Suprapubic skin (tissue), 4 donors: ENCODE measurements at regions not wholly inside any gene's neighbourhood (a gene's known extent, or its start where the extent isn't known, plus 50 kb on each side); places are given as distances from the start of the nearest gene placed in this dataset.

Experiments
- DNase-seq, 2 donors: peaks; one replicate each; pipeline ENCODE4 v3.0.0-alpha.2; 2019; ENCODE audit warnings: low spot score in 2 of 2
- H3K27ac ChIP-seq: fragments of 200-600 bp; sonication (generic); one replicate; pipeline ENCODE4 v1.5.1; 2019
- H3K27me3 ChIP-seq: fragments of 200-600 bp; sonication (generic); one replicate; pipeline ENCODE4 v1.5.1; 2019
- H3K36me3 ChIP-seq: fragments of 200-600 bp; sonication (generic); one replicate; pipeline ENCODE4 v1.5.1; 2019
- H3K4me1 ChIP-seq: fragments of 200-600 bp; sonication (generic); one replicate; pipeline ENCODE4 v1.5.1; 2019
- H3K4me3 ChIP-seq: fragments of 200-600 bp; sonication (generic); one replicate; pipeline ENCODE4 v1.5.1; 2019; ENCODE audit warnings: mild to moderate bottlenecking
- H3K9me3 ChIP-seq: fragments of 200-600 bp; sonication (generic); one replicate; pipeline ENCODE4 v1.5.1; 2019
- EP300 ChIP-seq: sonication (generic); formaldehyde crosslinking; IDR thresholded peaks from one replicate; pipeline ENCODE4 v1.6.1; 2017; ENCODE audit warnings: antibody characterized with exemption
- POLR2A ChIP-seq, 2 donors: fragments of 450-650 bp; IDR thresholded peaks; one replicate each; pipeline ENCODE4 v1.6.1; 2017; ENCODE audit warnings: antibody characterized with exemption in 2 of 2, mild to moderate bottlenecking in 2 of 2, moderate library complexity in 2 of 2
- POLR2AphosphoS5 ChIP-seq, 3 donors: sonication (generic); formaldehyde crosslinking; IDR thresholded peaks; one replicate each; pipeline ENCODE4 v1.6.1; 2017; ENCODE audit warnings: antibody characterized with exemption in 3 of 3
- WGBS: methylation state at CpG from one replicate; pipeline ENCODE4 v1.1.5; 2018; 5-methylcytosine and 5-hydroxymethylcytosine counted together
- TF ChIP-seq, protein P1 (sequence below), 2 donors: fragments of 200-600 bp in 1 of 2; fragments of 450-650 bp in 1 of 2; sonication (generic) in 1 of 2; IDR thresholded peaks; one replicate each; pipeline ENCODE4 v1.5.1; 2016 to 2019; ENCODE audit warnings: antibody characterized with exemption in 2 of 2, mild to moderate bottlenecking in 1 of 2, moderate library complexity in 1 of 2

DNA sequence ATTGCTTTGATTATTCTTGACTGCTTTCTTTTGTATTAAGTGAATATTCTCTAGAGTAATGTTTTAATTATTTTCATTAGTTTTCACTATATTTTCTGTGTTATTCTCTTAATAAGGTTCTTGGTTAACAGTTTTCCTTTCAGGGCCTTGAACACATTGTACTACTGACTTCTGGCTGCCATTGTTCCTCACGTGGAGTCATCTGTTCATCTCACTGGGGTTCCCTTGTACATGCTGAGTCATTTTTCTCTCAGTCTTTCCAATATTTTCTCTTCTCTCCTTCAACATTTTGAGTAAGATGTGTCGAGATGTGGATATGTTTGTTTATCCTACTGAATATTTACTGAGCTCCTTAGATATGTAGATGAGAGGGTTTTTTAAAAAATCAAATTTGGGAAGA lies 400.7 kb downstream of the TCERG1L start:
- Histone ChIP-seq H3K9me3 (no peaks in the 10 kb centered on the region), H3K27me3 (peaks cover 3% of the 10 kb centered on the region), H3K36me3 (no peaks in the 10 kb centered on the region), H3K4me1 (no peaks in the 10 kb centered on the region), H3K27ac (no peak overlapping the region), H3K4me3 (no peak overlapping the region)
- TF ChIP-seq, protein P1, sequence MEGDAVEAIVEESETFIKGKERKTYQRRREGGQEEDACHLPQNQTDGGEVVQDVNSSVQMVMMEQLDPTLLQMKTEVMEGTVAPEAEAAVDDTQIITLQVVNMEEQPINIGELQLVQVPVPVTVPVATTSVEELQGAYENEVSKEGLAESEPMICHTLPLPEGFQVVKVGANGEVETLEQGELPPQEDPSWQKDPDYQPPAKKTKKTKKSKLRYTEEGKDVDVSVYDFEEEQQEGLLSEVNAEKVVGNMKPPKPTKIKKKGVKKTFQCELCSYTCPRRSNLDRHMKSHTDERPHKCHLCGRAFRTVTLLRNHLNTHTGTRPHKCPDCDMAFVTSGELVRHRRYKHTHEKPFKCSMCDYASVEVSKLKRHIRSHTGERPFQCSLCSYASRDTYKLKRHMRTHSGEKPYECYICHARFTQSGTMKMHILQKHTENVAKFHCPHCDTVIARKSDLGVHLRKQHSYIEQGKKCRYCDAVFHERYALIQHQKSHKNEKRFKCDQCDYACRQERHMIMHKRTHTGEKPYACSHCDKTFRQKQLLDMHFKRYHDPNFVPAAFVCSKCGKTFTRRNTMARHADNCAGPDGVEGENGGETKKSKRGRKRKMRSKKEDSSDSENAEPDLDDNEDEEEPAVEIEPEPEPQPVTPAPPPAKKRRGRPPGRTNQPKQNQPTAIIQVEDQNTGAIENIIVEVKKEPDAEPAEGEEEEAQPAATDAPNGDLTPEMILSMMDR (IDR thresholded peaks at IDR 0.05): no peak
- TF ChIP-seq POLR2A (IDR thresholded peaks at IDR 0.05) (no peak), EP300 (no peak), POLR2AphosphoS5 (IDR thresholded peaks at IDR 0.05) (no peak)
- WGBS: 89% methylated on average over 2 of the region's 2 CpGs
- DNase-seq: no peak

DNA sequence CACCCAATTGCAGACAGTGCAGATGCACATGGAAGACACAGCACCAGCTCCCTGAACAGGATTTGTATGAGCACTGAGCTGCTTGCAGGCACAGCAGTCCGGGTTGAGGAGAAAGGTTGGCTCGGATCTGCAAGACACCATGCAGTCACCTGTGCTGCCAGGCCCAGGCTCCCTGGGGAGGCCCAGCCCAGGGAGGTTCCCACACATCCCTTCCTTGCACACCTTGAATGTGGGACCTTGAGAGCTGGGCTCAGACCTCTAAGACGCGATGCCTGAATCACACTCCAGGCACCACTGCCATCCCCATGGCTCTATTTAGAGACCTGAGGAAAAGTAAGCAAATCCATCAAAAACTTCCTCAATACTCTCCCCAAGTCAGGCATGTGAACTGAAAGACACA lies 397.7 kb downstream of the TCERG1L start:
- H3K4me3 ChIP-seq: no peak overlapping the region
- no peak overlapping the region for H3K27ac ChIP-seq
- no peaks in the 10 kb centered on the region for H3K36me3 ChIP-seq
- DNase-seq: no peak
- WGBS: no CpG with 5 or more reads among the region's 4 CpGs
- no peaks in the 10 kb centered on the region for H3K9me3 ChIP-seq
- no peaks in the 10 kb centered on the region for H3K4me1 ChIP-seq
- no peak for TF ChIP-seq EP300
- TF ChIP-seq POLR2AphosphoS5 (IDR thresholded peaks at IDR 0.05): no peak
- TF ChIP-seq, protein P1 (IDR thresholded peaks at IDR 0.05): no peak
- TF ChIP-seq POLR2A (IDR thresholded peaks at IDR 0.05): no peak
- H3K27me3 ChIP-seq: no peaks in the 10 kb centered on the region

DNA sequence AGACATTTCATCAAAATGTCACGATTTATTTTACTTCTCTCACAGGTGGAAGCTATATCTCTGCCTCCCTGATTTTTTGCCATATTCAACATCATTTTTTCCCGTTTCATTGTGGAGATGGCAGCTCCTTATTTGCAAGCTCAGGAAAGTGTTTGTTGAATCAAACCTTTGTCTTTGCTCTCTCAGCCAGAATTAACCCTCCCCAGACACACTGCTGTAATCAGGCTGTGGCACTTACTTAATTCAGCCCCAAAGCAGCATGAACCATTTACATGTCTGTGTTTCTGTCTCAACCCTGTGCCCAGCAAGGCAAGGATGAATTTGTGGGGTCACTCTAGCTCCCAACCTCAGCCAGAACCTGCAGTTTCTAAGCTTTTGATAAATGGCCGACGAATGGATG lies 397.2 kb downstream of the TCERG1L start:
- Histone ChIP-seq H3K4me1 (no peaks in the 10 kb centered on the region), H3K9me3 (no peaks in the 10 kb centered on the region), H3K27me3 (no peaks in the 10 kb centered on the region), H3K4me3 (no peak overlapping the region), H3K27ac (no peak overlapping the region), H3K36me3 (no peaks in the 10 kb centered on the region)
- no peak for DNase-seq
- TF ChIP-seq POLR2AphosphoS5 (IDR thresholded peaks at IDR 0.05): no peak
- no peak for TF ChIP-seq EP300
- no peak for TF ChIP-seq POLR2A (IDR thresholded peaks at IDR 0.05)
- TF ChIP-seq, protein P1 (IDR thresholded peaks at IDR 0.05): no peak
- 81% methylated on average over 4 of the region's 4 CpGs for WGBS

DNA sequence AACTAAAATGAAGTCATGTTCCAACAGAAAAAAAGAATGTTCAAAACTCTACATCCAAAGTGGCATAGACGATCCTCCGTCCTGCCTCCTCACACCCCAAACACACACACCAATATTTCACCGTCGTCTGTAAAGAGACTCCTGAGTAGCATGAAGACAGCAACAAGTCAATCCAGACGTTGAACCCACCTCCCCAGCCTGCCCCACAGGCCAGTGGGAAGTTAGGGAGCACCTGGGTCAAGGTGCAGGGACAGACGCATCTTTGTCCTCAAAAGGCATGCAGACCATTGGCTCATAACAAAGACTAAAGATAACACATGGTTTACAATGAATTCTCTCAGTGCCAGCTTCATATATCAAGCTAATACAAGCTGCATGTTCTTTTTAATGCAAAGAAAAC lies 396.5 kb downstream of the TCERG1L start:
- no peaks in the 10 kb centered on the region for H3K4me1 ChIP-seq
- no peaks in the 10 kb centered on the region for H3K9me3 ChIP-seq
- no peak overlapping the region for H3K4me3 ChIP-seq
- DNase-seq: no peak
- 80% methylated on average over 6 of the region's 6 CpGs for WGBS
- H3K36me3 ChIP-seq: no peaks in the 10 kb centered on the region
- H3K27ac ChIP-seq: no peak overlapping the region
- no peaks in the 10 kb centered on the region for H3K27me3 ChIP-seq
- TF ChIP-seq, protein P1 (IDR thresholded peaks at IDR 0.05): no peak
- TF ChIP-seq POLR2AphosphoS5 (IDR thresholded peaks at IDR 0.05) (no peak), POLR2A (IDR thresholded peaks at IDR 0.05) (no peak), EP300 (no peak)

DNA sequence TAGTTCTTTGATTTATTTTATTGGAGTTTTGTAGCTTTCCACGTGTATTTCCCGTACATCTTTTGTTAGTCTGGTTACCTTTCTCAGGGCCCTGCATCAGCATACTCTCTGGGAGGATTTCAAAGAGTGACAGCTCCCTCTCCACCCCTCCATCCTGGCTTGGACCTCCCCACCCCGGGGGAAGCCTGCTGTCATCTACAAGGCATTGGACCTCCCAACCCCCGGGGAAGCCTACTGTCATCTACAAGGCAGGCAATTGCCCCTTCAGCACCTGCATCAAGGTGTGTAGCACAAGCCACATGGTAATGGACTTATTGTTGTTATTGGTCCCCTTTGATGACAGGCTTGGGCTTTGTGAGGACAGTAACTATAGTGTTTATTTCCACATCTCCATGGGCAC lies 390.1 kb downstream of the TCERG1L start:
- Histone ChIP-seq H3K27ac (no peak overlapping the region), H3K4me1 (no peaks in the 10 kb centered on the region), H3K36me3 (no peaks in the 10 kb centered on the region), H3K27me3 (peaks cover 6% of the 10 kb centered on the region), H3K4me3 (no peak overlapping the region), H3K9me3 (no peaks in the 10 kb centered on the region)
- TF ChIP-seq EP300 (no peak), POLR2AphosphoS5 (IDR thresholded peaks at IDR 0.05) (no peak), POLR2A (IDR thresholded peaks at IDR 0.05) (no peak)
- TF ChIP-seq, protein P1 (IDR thresholded peaks at IDR 0.05): no peak
- WGBS: 81% methylated on average over 4 of the region's 4 CpGs
- no peak for DNase-seq
